GM23248 (cell line): ENCODE measurements at regions not wholly inside any gene's neighbourhood (a gene's known extent, or its start where the extent isn't known, plus 50 kb on each side); places are given as distances from the start of the nearest gene placed in this dataset.

Experiments used
- DNase-seq: peaks from one replicate; pipeline ENCODE4 v3.0.0-alpha.2; 2015
- H2AFZ ChIP-seq: fragments of 200-600 bp; sonication (generic); 2 replicates; pipeline ENCODE4 v1.6.1; 2016; ENCODE audit warnings: antibody characterized with exemption
- H3F3A ChIP-seq: fragments of 200-600 bp; sonication (generic); 2 replicates; pipeline ENCODE4 v1.6.1; 2016; ENCODE audit warnings: mild to moderate bottlenecking, antibody characterized with exemption, mixed run types; ENCODE audit not compliant: insufficient read depth
- H3K27ac ChIP-seq: fragments of 200-600 bp; sonication (generic); 2 replicates; pipeline ENCODE4 v1.5.1; 2016; ENCODE audit warnings: mild to moderate bottlenecking
- H3K27me3 ChIP-seq: fragments of 200-600 bp; sonication (generic); replicated peaks from 2 replicates; pipeline ENCODE4 v1.6.1; 2016; ENCODE audit warnings: mild to moderate bottlenecking; ENCODE audit not compliant: insufficient read depth
- H3K36me3 ChIP-seq: fragments of 200-600 bp; sonication (generic); 2 replicates; pipeline ENCODE4 v1.6.1; 2016; ENCODE audit warnings: low read depth, mild to moderate bottlenecking
- H3K4me1 ChIP-seq: fragments of 200-600 bp; sonication (generic); 2 replicates; pipeline ENCODE4 v1.6.1; 2016; ENCODE audit warnings: mild to moderate bottlenecking; ENCODE audit not compliant: insufficient read depth
- H3K4me2 ChIP-seq: fragments of 200-600 bp; sonication (generic); one replicate; pipeline ENCODE4 v1.6.1; 2016; ENCODE audit warnings: mild to moderate bottlenecking; ENCODE audit not compliant: unreplicated experiment
- H3K4me3 ChIP-seq: fragments of 200-600 bp; sonication (generic); 2 replicates; pipeline ENCODE4 v1.5.1; 2016; ENCODE audit warnings: mild to moderate bottlenecking
- H3K79me2 ChIP-seq: fragments of 200-600 bp; sonication (generic); 2 replicates; pipeline ENCODE4 v1.6.1; 2016; ENCODE audit warnings: mild to moderate bottlenecking; ENCODE audit not compliant: insufficient read depth
- H3K9ac ChIP-seq: fragments of 200-600 bp; sonication (generic); 2 replicates; pipeline ENCODE4 v1.6.1; 2016; ENCODE audit warnings: mild to moderate bottlenecking
- H3K9me2 ChIP-seq: fragments of 200-600 bp; sonication (generic); 2 replicates; pipeline ENCODE4 v1.6.1; 2016; ENCODE audit warnings: mixed run types, mild to moderate bottlenecking, moderate library complexity; ENCODE audit not compliant: insufficient read depth
- H3K9me3 ChIP-seq: fragments of 200-600 bp; sonication (generic); one replicate; pipeline ENCODE4 v1.6.1; 2017; ENCODE audit warnings: low read depth
- H4K20me1 ChIP-seq: fragments of 200-600 bp; sonication (generic); 2 replicates; pipeline ENCODE4 v1.6.0; 2016; ENCODE audit not compliant: insufficient read depth
- EZH2 ChIP-seq: fragments of 200-600 bp; sonication (generic); IDR thresholded peaks from 2 replicates; pipeline ENCODE4 v1.6.1; 2018; ENCODE audit warnings: antibody characterized with exemption, mild to moderate bottlenecking; ENCODE audit not compliant: insufficient read depth, poor library complexity, severe bottlenecking
- EZH2phosphoT487 ChIP-seq: fragments of 200-600 bp; sonication (generic); IDR thresholded peaks from 2 replicates; pipeline ENCODE4 v1.6.1; 2018; ENCODE audit warnings: antibody characterized with exemption, moderate library complexity, mild to moderate bottlenecking, low read depth; ENCODE audit not compliant: insufficient read depth
- WGBS, 2 experiments: methylation state at CpG; one replicate each; pipeline ENCODE4 v1.1.6; 2015 to 2017; ENCODE audit warnings: low lambda C conversion rate in 2 of 2, low coverage in 1 of 2; ENCODE audit errors: missing lambda C conversion rate in 2 of 2; 5-methylcytosine and 5-hydroxymethylcytosine counted together
- in situ Hi-C: fragments of 300-500 bp; cut with MboI; formaldehyde crosslinking; loops from 2 replicates; pipeline ENCODE4 v1.15.0; 2020

DNA sequence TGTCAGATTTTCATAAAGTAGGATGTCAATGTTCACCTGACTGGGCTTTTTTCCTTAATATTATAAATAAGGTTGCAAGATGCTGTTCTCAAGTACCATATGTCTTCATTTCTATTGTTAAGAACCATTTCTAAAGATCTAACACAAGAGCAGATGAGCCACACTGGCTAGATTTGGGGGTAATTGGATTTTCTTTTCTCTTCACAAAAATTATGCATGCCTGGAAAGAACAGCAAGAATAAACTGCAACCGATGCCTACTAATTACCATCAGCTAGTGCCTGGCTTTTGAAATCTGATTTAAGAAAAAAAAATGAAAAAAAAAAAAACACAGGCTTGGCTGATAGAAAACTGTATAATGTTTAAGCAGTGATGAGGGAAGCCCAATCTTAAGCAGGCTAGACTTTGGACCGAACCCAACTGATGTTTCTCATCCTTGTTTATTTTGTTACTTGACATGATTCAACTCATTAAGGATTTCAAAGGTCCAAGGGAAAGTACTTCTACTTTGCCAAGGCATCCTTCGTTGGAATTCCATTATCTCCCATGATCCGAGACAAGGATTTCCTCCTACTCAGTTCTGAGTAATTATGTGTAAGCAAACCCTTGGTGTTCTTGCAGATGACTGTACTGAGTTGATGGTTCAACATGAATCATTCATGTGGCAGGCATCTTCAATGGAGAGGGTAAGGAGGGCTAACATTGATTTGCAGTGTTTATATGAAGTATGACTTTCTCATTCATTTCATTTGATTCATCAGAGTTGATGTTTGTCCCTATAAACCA lies 300.5 kb downstream of the SPRY2 start:
- Histone ChIP-seq H3K9me2 (no peaks in the 10 kb centered on the region; the same call in 1 of the 2 replicates), H3K9me3 (no peaks in the 10 kb centered on the region), H4K20me1 (no peaks in the 10 kb centered on the region), H3K79me2 (0 out of 2 replicates have a peak, but pooled peaks cover 6% of the 10 kb centered on the region), H3K9ac (no peak overlapping the region), H2AFZ (no peak overlapping the region), H3K27ac (peak overlapping the region; percentile 61), H3K4me2 (peak overlapping the region; percentile 61), H3K4me1 (peaks cover 39% of the 10 kb centered on the region), H3K27me3 (no peaks in the 10 kb centered on the region), H3K4me3 (peak overlapping the region; percentile 44), H3F3A (peaks cover 35% of the 10 kb centered on the region), H3K36me3 (no peaks in the 10 kb centered on the region)
- in situ Hi-C loops, result no loop called here
- 1% methylated on average over 4 of the region's 4 CpGs for WGBS, 2 experiments
- peak; percentile 84; the same call in 1 of the 2 replicates for TF ChIP-seq EZH2phosphoT487
- TF ChIP-seq EZH2, result no peak
- peak; percentile 97 for DNase-seq

DNA sequence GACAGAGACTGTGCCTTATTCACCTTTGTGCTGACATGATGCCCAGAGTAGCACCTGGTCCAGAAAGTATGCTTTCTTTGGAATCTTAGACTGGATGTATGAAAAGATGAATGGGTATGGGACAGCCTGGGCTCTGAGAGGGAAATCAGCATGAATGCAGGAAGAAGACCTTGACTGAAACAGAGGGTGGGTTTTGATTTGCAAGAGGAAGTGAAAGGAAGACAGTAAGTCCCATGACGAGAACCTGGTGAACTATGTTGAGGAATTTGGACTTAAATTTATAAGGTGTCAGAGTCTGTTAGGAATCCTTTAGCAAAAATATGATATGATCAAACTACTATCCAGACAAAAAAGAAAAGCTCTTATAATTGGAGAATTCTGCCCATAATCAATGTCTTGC lies 301.9 kb downstream of the SPRY2 start:
- Histone ChIP-seq H3K9me3 (no peaks in the 10 kb centered on the region), H3K4me2 (no peak overlapping the region), H3K4me3 (no peak overlapping the region), H2AFZ (no peak overlapping the region), H3F3A (peaks cover 35% of the 10 kb centered on the region), H3K27me3 (no peaks in the 10 kb centered on the region), H3K27ac (no peak overlapping the region), H3K79me2 (0 out of 2 replicates have a peak, but pooled peaks cover 6% of the 10 kb centered on the region), H3K4me1 (peaks cover 39% of the 10 kb centered on the region), H3K36me3 (no peaks in the 10 kb centered on the region), H3K9ac (no peak overlapping the region), H4K20me1 (no peaks in the 10 kb centered on the region), H3K9me2 (no peaks in the 10 kb centered on the region; the same call in 1 of the 2 replicates)
- TF ChIP-seq EZH2phosphoT487, result no peak
- WGBS, 2 experiments, result 93 to 100% methylated on average over 1 of the region's 1 CpG
- no peak for DNase-seq
- in situ Hi-C loops, result no loop called here

DNA sequence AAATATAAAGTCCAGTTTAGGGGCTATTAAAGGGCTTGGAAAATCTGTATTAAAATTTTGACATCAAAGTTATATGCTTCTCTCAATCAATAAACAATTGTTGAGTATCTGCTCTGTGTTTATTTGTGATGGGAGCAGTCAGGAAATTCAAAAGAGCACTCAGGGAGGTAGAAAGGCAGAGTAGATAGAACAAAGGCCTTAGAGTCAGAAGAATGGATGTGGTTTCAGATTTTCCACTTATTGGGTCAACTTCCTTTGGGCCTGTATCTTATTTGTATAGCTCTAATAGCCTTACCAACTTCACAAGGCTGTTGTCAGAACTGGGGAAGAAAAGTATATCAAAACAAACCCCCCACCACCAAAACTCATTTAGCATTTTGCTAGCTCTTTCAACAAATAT lies 302.6 kb downstream of the SPRY2 start:
- Histone ChIP-seq H3K4me3 (no peak overlapping the region), H3F3A (peaks cover 35% of the 10 kb centered on the region), H3K79me2 (0 out of 2 replicates have a peak, but pooled peaks cover 6% of the 10 kb centered on the region), H3K9me2 (no peaks in the 10 kb centered on the region; the same call in 1 of the 2 replicates), H2AFZ (no peak overlapping the region), H3K4me2 (peak overlapping the region; percentile 11), H3K36me3 (no peaks in the 10 kb centered on the region), H4K20me1 (no peaks in the 10 kb centered on the region), H3K9ac (no peak overlapping the region), H3K27me3 (no peaks in the 10 kb centered on the region), H3K27ac (peak overlapping the region; percentile 58; the same call in 1 of the 2 replicates), H3K9me3 (no peaks in the 10 kb centered on the region), H3K4me1 (peaks cover 39% of the 10 kb centered on the region)
- no peak for DNase-seq
- TF ChIP-seq EZH2phosphoT487 (no peak), EZH2 (no peak)
- in situ Hi-C loops, result no loop called here

DNA sequence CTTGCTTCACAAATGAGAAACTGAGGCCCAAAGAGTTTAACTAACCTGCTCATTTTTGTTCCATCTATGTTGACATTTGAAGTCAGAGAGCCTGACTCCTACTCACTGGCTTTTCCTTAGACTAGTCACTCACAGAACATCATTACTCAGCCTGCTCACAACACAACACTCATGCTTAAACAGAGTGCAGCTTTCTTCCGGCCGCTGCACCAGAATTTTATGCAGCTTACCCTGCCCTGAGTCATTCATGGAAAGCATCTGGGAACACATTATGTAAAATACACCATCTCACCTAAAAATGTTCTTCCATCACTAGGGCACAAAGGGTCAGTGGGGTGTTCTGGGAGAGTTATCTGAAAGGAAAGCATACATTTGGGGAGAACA lies 303.4 kb downstream of the SPRY2 start:
- 1 to 2% methylated on average over 2 of the region's 2 CpGs for WGBS, 2 experiments

More for the DNA sequence above, 303.4 kb downstream of the SPRY2 start:
- in situ Hi-C loops, result no loop called here
- H4K20me1 ChIP-seq, result no peaks in the 10 kb centered on the region
- no peaks in the 10 kb centered on the region; the same call in 1 of the 2 replicates for H3K9me2 ChIP-seq
- 0 out of 2 replicates have a peak overlapping the region, but pooled peaks have one; percentile 0 for H3K9ac ChIP-seq
- DNase-seq, result peak; percentile 96
- H3K4me3 ChIP-seq, result no peak overlapping the region
- H3K4me1 ChIP-seq, result peaks cover 39% of the 10 kb centered on the region
- no peaks in the 10 kb centered on the region for H3K27me3 ChIP-seq
- no peak for TF ChIP-seq EZH2phosphoT487
- TF ChIP-seq EZH2, result no peak
- no peaks in the 10 kb centered on the region for H3K36me3 ChIP-seq
- peaks cover 35% of the 10 kb centered on the region for H3F3A ChIP-seq
- no peak overlapping the region for H2AFZ ChIP-seq
- H3K4me2 ChIP-seq, result peak overlapping the region; percentile 39
- H3K27ac ChIP-seq, result peak overlapping the region; percentile 58
- H3K79me2 ChIP-seq, result 0 out of 2 replicates have a peak, but pooled peaks cover 6% of the 10 kb centered on the region
- H3K9me3 ChIP-seq, result no peaks in the 10 kb centered on the region
